C4-2B (cell line): ENCODE measurements at regions not wholly inside any gene's neighbourhood (a gene's known extent, or its start where the extent isn't known, plus 50 kb on each side); places are given as distances from the start of the nearest gene placed in this dataset.

Experiments used
- CTCF ChIP-seq: fragments of 450-650 bp; conservative IDR thresholded peaks from 2 replicates; pipeline ENCODE4 v1.5.1; 2017; ENCODE audit warnings: mild to moderate bottlenecking
- ZFX ChIP-seq: fragments of 450-650 bp; IDR thresholded peaks from 2 replicates; pipeline ENCODE4 v1.6.1; 2017

- TF ChIP-seq CTCF (no peak), ZFX (no peak)
Measured at GRCh38 chr2:17184512-17184911, 333.7 kb downstream of the RAD51AP2 start.
